Putamen (tissue), 1 donor: ENCODE measurements at regions not wholly inside any gene's neighbourhood (a gene's known extent, or its start where the extent isn't known, plus 50 kb on each side); places are given as distances from the start of the nearest gene placed in this dataset.
"Not testable (repeated sequence)": the region's sequence is repeated elsewhere in the genome, so short reads cannot be mapped to it uniquely, and the experiment has no call there.

ENCODE experiments used
- DNase-seq: peaks from one replicate; pipeline ENCODE4 v3.0.0-alpha.2; 2016; ENCODE audit warnings: low spot score

GRCh38 chr13:80499536-80500290 lies 158.8 kb upstream of the SPRY2 start:
- DNase-seq: no peak

- DNase-seq: no peak
Measured at GRCh38 chr13:80498433-80498832, 157.5 kb upstream of the SPRY2 start.

DNA sequence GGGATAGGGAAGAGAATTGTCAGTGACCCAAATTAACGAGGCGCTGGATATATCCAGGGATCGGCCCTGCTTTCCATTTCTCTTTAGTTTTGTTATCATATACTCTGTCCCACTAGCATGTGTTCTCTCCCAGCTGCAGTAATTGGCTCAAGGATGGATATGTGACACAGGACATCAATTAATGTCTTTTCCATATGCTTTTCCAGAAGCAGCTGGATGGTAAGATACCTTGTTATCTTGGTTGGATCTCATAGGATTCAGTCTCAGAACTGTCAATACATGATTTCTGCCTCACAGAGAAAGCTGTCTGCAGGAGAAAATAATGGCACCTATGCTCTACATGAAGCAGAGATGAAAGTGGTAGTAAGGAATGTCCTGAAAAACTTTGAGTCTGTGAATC lies 157.1 kb upstream of the SPRY2 start:
- DNase-seq: no peak

DNA sequence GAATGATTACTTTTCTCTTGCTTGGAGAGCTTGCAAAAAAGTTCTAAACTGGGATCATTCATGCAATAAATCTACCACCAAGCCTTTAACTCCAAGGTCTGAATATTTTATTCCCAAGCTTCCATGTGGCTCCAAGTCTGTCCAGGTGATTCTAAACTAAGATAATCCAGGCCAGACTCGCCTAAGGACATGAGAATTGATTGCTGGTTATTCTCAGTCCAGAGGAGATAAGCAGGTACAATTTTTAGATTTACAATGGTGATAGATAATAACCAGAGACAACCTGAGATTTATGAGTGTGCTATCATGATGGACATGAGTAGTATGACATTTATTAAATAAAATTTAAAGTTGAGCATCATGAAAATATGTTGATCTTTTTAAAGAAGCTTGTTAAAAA lies 156.5 kb upstream of the SPRY2 start:
- DNase-seq: no peak

DNA sequence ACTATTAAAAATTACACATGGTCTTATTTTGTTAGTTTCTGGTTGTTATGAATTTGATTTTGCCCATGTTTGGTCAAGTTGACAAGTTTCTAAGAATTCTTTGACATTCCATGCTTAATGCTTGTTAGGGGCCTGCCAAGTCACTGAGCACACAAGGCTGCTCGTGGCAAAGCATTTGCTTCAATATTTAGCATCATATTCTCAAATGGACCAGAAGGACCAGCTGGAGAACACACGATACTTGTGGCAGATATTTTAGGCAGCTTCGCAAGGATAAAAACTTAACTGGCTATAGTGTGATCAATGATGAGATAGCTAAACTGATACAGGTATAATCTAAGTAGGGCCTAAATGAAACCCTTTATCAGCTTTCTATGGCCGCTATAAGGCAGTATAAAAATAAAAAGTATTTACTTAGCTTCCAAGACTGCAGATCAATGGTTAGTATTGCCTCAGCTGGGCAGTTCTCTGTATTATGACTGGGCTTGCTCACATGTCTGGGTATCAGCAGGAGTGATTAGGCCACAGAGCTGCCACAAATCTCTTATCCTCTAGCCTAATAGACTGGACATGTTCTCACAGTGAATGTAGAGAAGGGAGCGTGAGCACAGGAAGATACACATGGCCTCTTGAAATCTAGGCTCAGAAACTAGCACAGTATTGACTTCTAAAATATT lies 155.9 kb upstream of the SPRY2 start:
- DNase-seq: no peak

DNA sequence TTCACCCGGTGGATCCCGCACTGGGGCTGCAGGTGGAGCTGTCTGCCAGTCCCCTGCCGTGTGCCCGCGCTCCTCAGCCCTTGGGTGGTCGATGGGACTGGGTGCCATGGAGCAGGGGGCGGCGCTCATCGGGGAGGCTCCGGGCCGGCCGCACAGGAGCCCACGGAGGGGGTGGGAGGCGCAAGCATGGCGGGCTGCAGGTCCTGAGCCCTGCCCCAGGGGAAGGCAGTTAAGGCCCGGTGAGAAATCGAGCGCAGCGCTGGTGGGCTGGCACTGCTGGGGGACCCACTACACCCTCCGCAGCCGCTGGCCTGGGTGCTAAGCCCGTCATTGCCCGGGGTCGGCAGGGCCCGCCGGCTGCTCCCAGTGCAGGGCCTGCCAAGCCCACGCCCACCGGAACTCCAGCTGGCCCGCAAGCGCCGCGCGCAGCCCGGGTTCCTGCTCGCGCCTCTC lies 149.6 kb upstream of the SPRY2 start:
- not testable (repeated sequence) for DNase-seq

- no peak for DNase-seq
Measured at GRCh38 chr13:80486402-80486801, 145.5 kb upstream of the SPRY2 start.

DNA sequence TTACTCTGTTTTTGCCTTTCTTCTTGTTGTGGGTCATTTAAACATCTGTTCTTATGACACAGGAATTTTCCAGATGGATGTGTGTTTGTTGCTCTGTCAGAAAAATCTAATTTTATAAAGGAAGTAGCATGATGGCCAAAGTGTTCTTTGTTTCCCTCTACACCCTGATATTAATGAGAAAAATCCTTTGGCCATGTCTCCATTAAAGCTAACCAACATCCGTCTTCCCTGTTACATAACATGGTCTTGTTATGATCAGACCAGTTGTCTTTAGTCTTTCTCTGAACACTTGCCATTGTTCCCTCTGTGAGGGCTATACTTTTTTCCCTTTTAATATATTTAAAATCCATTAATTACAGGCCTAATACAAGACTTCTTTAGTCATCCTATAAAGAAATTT lies 142.2 kb upstream of the SPRY2 start:
- no peak for DNase-seq

GRCh38 chr13:80481588-80481987 lies 140.7 kb upstream of the SPRY2 start:
- DNase-seq: no peak

DNA sequence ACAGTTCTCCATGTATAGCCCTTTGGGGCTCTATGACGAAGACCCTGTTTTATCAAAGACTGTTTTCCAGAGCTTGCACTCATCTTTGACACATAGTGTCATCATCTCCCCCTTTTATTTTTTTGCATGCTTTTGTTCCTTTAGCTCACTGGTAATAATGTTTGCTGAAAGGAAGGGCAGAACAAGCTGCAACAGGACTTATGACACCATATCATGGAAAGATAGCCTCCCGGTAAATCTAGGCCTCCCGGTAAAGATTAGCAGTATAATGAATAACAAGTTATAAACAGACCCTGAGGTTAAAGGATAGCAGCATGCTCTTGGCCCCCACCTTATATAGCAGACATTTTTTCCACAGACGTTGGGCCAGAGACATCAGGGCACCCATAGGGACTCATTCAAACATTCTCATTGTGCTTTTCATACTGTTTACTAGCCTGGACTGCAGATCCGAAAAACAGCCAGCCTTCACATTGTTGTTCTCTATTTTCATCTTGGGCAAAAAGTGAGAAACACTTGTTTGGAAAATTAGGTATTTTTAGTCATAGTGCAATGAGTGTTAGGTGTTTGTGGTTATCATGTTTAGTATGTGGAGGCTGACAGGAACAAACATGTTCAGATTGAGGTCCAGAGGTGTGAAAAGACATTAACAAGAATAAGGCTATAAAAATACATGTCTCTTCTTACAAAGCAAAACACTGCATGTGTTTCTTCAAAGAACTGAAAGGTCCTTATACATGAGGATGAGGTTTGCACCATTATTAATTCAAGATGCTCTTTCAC lies 136.9 kb upstream of the SPRY2 start:
- DNase-seq: no peak

DNA sequence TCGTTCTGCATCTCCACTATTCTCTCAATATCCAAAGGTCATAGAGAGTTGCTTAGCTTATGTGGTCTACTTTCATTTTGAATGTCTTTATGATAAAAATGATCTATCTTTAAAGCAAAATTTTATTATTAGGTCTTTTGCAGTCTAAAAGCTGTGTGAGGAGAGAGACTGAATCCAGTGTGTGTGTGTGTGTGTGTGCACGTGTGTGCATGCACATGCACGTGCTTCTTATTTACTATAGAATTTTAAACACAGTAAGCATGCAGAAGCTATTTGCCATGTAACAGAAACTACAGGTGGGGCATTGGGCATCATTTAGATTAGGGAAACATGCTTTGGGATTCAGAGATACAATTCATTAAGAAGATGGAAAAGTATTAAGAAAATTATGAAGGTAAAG lies 136.0 kb upstream of the SPRY2 start:
- no peak for DNase-seq

- no peak for DNase-seq
Measured at GRCh38 chr13:80475718-80476117, 134.8 kb upstream of the SPRY2 start.

DNA sequence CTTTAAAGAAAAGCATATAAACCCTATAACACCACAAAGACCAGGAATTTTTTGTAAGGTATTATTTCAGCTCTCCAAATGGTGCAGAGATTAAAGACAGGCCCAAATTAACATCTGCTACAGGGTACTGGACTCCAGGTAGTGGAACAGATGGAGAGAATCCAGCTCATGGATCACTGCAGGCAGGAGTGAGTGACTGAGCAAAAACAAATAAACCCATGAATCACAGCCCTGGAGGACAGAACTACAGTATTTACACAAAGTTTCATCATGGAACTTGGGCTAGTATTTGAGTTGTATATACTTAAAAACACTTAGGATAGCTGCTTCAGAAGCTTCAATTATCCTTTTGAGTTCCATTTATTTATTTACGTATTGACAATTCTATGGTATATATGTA lies 132.8 kb upstream of the SPRY2 start:
- DNase-seq: no peak

DNA sequence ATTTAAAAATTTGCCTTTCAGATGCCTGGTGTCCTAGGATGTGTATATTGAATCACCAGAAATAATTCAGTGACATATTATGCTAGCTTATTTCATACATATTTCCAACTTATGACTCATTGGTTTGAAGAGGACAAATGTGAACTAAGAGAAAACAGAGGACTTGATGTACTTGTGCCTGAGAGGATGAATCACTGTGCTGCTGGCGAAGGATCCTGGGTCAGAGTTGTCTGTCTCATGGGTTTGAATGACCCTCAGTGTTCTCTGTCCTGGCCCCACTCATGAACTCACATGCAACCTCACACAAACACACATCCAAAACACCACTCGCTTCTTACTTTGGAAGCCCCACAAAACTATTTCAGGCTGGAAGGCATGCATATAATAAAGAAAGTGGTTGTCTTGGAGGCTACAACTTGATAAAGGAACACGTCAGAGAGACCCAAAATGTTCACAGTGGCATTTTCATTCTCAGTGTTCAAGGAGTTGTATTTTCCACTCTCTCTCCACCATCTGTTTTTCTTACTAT lies 129.0 kb upstream of the SPRY2 start:
- no peak for DNase-seq

- no peak for DNase-seq
Measured at GRCh38 chr13:80469105-80469852, 128.4 kb upstream of the SPRY2 start.

- no peak for DNase-seq
Measured at GRCh38 chr13:80465321-80465720, 124.4 kb upstream of the SPRY2 start.

GRCh38 chr13:80463673-80464352 lies 122.9 kb upstream of the SPRY2 start:
- no peak for DNase-seq

- no peak for DNase-seq
Measured at GRCh38 chr13:80462567-80462966, 121.6 kb upstream of the SPRY2 start.

DNA sequence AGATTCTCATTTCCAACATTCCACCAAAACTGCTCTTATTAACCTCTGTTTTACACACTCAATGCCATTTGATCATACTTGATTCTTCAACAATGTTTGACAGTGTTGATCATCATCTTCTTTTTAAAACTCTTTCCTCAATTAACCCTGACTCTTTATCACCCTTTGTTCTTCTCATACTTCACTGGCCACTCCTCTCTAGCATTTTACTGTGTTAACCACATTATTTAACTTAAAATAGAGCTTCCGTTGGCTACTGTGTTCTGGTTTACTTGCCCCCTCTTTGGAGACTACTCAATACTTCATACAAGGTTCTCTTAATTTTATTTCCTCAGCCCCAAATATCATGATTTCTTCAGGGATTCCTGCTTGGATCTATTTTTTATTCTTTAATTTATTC lies 121.1 kb upstream of the SPRY2 start:
- DNase-seq: no peak

GRCh38 chr13:80458543-80458942 lies 117.6 kb upstream of the SPRY2 start:
- DNase-seq: no peak

DNA sequence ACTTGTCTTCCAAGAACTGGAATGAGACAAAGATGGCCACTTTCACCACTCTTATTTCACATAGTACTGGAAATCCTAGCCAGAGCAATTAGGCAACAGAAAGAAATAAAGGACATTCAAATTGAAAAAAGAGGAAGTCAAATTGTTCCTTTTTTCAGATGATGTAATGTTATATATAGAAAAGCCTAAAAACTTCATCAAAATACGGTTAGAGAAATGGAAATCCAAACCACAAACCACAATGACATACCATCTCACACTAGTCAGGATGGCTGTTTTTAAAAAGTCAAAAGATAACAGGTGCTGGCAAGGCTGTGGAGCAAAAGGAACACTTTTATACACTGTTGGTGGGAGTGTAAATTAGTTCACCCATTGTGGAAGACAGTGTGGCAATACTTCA lies 113.3 kb upstream of the SPRY2 start:
- DNase-seq: no peak
